GM10266 (cell line): ENCODE measurements at regions not wholly inside any gene's neighbourhood (a gene's known extent, or its start where the extent isn't known, plus 50 kb on each side); places are given as distances from the start of the nearest gene placed in this dataset.
"Not testable (repeated sequence)": the region's sequence is repeated elsewhere in the genome, so short reads cannot be mapped to it uniquely, and the experiment has no call there.

ENCODE experiments used
- DNase-seq: peaks from one replicate; pipeline ENCODE4 v3.0.0; 2012; ENCODE audit errors: extremely low spot score
- TF ChIP-seq, protein P1 (sequence below): IDR thresholded peaks from 2 replicates; pipeline ENCODE4 v1.5.1; 2012; ENCODE audit warnings: mild to moderate bottlenecking, low read depth; ENCODE audit not compliant: control insufficient read depth, insufficient read depth; ENCODE audit errors: missing control alignments

DNA sequence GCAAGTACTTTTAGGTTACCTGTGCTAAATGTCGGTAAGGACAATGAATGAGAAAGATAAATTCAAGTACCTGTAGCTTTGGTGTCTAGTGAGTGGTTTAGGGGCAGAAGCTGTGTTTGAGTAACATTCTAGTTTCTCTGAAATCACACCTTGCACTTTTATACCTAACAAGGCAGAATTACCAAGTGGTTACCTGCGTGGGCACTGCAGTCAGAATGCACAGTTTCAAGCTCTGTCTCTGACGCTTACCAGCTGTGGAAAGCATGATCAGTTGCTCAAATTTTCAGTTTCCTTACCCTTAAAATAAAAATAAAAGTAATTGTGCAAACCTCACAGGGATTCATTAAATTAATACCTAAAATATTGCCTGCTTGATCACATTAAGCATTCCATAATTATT, 846.9 kb upstream of the VRK2 start:
- DNase-seq, result no peak
- TF ChIP-seq, protein P1, sequence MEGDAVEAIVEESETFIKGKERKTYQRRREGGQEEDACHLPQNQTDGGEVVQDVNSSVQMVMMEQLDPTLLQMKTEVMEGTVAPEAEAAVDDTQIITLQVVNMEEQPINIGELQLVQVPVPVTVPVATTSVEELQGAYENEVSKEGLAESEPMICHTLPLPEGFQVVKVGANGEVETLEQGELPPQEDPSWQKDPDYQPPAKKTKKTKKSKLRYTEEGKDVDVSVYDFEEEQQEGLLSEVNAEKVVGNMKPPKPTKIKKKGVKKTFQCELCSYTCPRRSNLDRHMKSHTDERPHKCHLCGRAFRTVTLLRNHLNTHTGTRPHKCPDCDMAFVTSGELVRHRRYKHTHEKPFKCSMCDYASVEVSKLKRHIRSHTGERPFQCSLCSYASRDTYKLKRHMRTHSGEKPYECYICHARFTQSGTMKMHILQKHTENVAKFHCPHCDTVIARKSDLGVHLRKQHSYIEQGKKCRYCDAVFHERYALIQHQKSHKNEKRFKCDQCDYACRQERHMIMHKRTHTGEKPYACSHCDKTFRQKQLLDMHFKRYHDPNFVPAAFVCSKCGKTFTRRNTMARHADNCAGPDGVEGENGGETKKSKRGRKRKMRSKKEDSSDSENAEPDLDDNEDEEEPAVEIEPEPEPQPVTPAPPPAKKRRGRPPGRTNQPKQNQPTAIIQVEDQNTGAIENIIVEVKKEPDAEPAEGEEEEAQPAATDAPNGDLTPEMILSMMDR, result no peak

- DNase-seq, result no peak
- TF ChIP-seq, protein P1, result no peak
These were observed 842.2 kb upstream of the VRK2 start for GRCh38 chr2:57204364-57204763.

DNA sequence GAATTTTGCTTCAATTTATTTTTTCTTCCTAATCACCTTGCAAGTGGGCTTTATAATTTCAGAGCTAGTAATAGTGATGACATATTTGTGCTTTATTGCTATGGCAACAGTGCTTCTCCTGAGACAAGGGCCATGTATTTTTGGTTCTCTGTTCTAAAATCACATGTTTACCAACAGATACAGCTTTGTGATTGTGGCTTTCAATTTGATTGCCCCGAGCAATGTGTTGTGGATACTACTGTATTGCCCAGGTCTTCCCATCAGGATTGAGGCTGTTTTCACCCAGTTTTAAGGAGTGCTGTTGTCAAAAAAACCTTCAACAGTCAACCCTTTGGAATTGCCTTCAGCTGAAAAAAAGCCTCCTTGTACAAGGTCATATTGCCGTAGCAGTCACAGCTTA, 841.4 kb upstream of the VRK2 start:
- no peak for DNase-seq
- TF ChIP-seq, protein P1, result no peak

GRCh38 chr2:57207191-57207590, 839.4 kb upstream of the VRK2 start:
- DNase-seq, result no peak
- TF ChIP-seq, protein P1, result no peak

DNA sequence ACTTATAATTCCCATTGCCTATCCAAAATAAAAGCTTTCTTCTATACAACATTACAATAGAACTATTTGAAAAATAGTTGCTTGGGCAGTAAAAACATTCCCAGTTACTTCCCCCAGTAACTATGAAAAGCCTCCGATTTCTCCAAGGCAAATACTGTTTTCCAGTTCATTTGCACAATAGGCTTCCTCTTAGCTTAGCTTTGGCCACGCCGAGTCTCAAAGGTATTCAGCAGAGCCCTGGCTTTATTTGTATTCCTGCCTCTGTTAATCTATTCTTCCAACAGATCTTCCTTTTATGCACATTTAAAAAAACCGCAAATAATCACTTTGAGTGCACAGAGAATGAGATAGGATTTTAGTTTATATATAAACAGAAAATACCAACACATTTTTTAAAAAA, 836.8 kb upstream of the VRK2 start:
- TF ChIP-seq, protein P1, result no peak
- DNase-seq, result no peak

- DNase-seq, result no peak
- TF ChIP-seq, protein P1, result no peak
These were observed 835.8 kb upstream of the VRK2 start for GRCh38 chr2:57210855-57211254.

GRCh38 chr2:57217013-57217412, 829.6 kb upstream of the VRK2 start:
- TF ChIP-seq, protein P1, result no peak
- DNase-seq, result no peak

- TF ChIP-seq, protein P1, result no peak
- no peak for DNase-seq
These were observed 828.4 kb upstream of the VRK2 start for GRCh38 chr2:57218206-57218605.

DNA sequence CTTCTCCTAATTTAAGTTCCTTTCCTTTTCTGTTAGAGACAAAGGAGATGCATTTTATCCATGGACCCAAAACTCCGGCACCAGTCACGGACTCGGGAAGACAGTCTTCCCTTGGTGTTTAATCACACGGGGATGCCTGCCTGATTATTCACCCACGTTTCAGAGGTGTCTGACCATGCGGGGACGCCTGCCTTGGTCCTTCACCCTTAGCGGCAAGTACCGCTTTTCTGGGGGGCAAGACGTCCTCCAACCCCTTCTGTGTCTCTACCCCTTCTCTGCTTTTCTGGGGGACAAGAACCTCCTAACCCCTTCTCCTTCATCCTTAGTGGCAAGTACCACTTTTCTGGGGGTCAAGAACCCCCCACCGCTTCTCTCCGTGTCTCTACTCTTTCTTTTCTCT, 816.9 kb upstream of the VRK2 start:
- not testable (repeated sequence) for DNase-seq

- DNase-seq, result not testable (repeated sequence)
These were observed 814.3 kb upstream of the VRK2 start for GRCh38 chr2:57232341-57232740.

DNA sequence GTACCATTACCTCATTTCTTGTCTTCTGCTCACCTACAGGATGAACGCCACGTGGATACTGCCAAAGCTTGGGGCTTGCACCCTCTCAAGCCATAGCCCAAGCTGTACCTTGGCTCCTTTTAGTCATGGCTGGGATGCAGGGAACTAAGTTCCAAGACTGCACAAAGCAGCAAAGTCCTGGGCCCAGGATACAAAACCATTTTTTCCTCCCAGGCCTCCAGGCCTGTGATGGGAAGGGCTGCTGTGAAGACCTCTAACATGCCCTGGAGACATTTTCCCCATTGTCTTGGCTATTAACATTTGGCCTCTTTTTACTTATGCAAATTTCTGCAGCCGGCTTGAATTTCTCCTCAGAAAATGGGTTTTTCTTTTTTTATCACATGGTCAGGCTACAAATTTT, 795.1 kb upstream of the VRK2 start:
- not testable (repeated sequence) for DNase-seq

DNA sequence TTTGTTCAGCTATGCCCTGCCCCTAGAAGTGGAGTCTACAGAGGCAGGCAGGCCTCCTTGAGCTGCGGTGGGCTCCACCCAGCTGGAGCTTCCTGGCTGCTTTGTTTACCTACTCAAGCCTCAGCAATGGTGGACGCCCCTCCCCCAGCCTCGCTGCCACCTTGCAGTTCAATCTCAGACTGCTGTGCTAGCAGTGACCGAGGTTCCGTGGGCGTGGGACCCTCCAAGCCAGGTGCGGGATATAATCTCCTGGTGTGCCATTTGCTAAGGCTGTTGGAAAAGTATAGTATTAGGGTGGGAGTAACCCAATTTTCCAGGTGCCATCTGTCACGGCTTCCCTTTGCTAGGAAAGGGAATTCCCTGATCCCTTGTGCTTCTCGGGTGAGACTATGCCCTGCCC, 770.2 kb upstream of the VRK2 start:
- not testable (repeated sequence) for DNase-seq
